Epithelial cell of prostate (primary cell): ENCODE measurements at regions not wholly inside any gene's neighbourhood (a gene's known extent, or its start where the extent isn't known, plus 50 kb on each side); places are given as distances from the start of the nearest gene placed in this dataset.
"Not testable (repeated sequence)": the region's sequence is repeated elsewhere in the genome, so short reads cannot be mapped to it uniquely, and the experiment has no call there.

Experiments used
- DNase-seq: peaks from one replicate; pipeline ENCODE4 v3.0.0-alpha.2; 2011; ENCODE audit warnings: low read depth, low spot score
- H3K27ac ChIP-seq: fragments of 450-650 bp; 2 replicates; pipeline ENCODE4 v1.5.1; 2017; ENCODE audit warnings: mild to moderate bottlenecking

- DNase-seq = no peak
- H3K27ac ChIP-seq = no peak overlapping the region
These were observed 340.2 kb upstream of the HNRNPA3 start for GRCh38 chr2:176872406-176872805.

GRCh38 chr2:176873403-176873802, 339.2 kb upstream of the HNRNPA3 start:
- no peak for DNase-seq
- no peak overlapping the region for H3K27ac ChIP-seq

- DNase-seq = no peak
- no peak overlapping the region for H3K27ac ChIP-seq
These were observed 336.0 kb upstream of the HNRNPA3 start for GRCh38 chr2:176876493-176877103.

GRCh38 chr2:176879426-176879995, 333.1 kb upstream of the HNRNPA3 start:
- DNase-seq = no peak
- no peak overlapping the region for H3K27ac ChIP-seq

- DNase-seq, H3K27ac ChIP-seq: not testable (repeated sequence)
These were observed 330.5 kb upstream of the HNRNPA3 start for GRCh38 chr2:176882045-176882444.

GRCh38 chr2:176885001-176885643, 327.5 kb upstream of the HNRNPA3 start:
- no peak for DNase-seq
- no peak overlapping the region for H3K27ac ChIP-seq

- no peak overlapping the region for H3K27ac ChIP-seq
- DNase-seq = no peak
These were observed 326.9 kb upstream of the HNRNPA3 start for GRCh38 chr2:176885661-176886060.

GRCh38 chr2:176891105-176891504, 321.5 kb upstream of the HNRNPA3 start:
- no peak overlapping the region for H3K27ac ChIP-seq
- no peak for DNase-seq

- no peak for DNase-seq
- no peak overlapping the region for H3K27ac ChIP-seq
These were observed 320.7 kb upstream of the HNRNPA3 start for GRCh38 chr2:176891857-176892256.

GRCh38 chr2:176892676-176893226, 319.8 kb upstream of the HNRNPA3 start:
- no peak for DNase-seq

GRCh38 chr2:176895158-176895557, 317.4 kb upstream of the HNRNPA3 start:
- H3K27ac ChIP-seq = no peak overlapping the region
- DNase-seq = no peak

More at GRCh38 chr2:176892676-176893226, 319.8 kb upstream of the HNRNPA3 start:
- no peak overlapping the region for H3K27ac ChIP-seq

- H3K27ac ChIP-seq = no peak overlapping the region
- DNase-seq = no peak
These were observed 310.1 kb upstream of the HNRNPA3 start for GRCh38 chr2:176902454-176902853.

GRCh38 chr2:176904053-176904452, 308.5 kb upstream of the HNRNPA3 start:
- not testable (repeated sequence) for DNase-seq, H3K27ac ChIP-seq

- DNase-seq = no peak
These were observed 305.3 kb upstream of the HNRNPA3 start for GRCh38 chr2:176907341-176907740.

GRCh38 chr2:176910828-176911227, 301.8 kb upstream of the HNRNPA3 start:
- H3K27ac ChIP-seq = no peak overlapping the region
- DNase-seq = no peak

More at GRCh38 chr2:176907341-176907740, 305.3 kb upstream of the HNRNPA3 start:
- no peak overlapping the region for H3K27ac ChIP-seq

GRCh38 chr2:176913955-176914354, 298.6 kb upstream of the HNRNPA3 start:
- no peak overlapping the region for H3K27ac ChIP-seq
- no peak for DNase-seq

- H3K27ac ChIP-seq = no peak overlapping the region
- no peak for DNase-seq
These were observed 298.2 kb upstream of the HNRNPA3 start for GRCh38 chr2:176914371-176914770.

- H3K27ac ChIP-seq, DNase-seq: not testable (repeated sequence)
These were observed 290.0 kb upstream of the HNRNPA3 start for GRCh38 chr2:176922545-176922944.

- no peak overlapping the region for H3K27ac ChIP-seq
- no peak for DNase-seq
These were observed 289.4 kb upstream of the HNRNPA3 start for GRCh38 chr2:176923205-176923604.

- H3K27ac ChIP-seq = no peak overlapping the region
- no peak for DNase-seq
These were observed 287.6 kb upstream of the HNRNPA3 start for GRCh38 chr2:176924909-176925534.

GRCh38 chr2:176926453-176926852, 286.1 kb upstream of the HNRNPA3 start:
- DNase-seq = no peak
- no peak overlapping the region for H3K27ac ChIP-seq
